HS-27A (cell line): ENCODE measurements at regions not wholly inside any gene's neighbourhood (a gene's known extent, or its start where the extent isn't known, plus 50 kb on each side); places are given as distances from the start of the nearest gene placed in this dataset.

Experiments used
- DNase-seq: peaks from one replicate; pipeline ENCODE4 v3.0.0-alpha.2; 2012; ENCODE audit warnings: low read depth, missing footprints

GRCh38 chr11:119906376-119906775 is 177.4 kb upstream of the NECTIN1 start:
- DNase-seq: no peak

- no peak for DNase-seq
Measured at GRCh38 chr11:119905162-119905561, 176.2 kb upstream of the NECTIN1 start.

GRCh38 chr11:119904531-119905035 is 175.6 kb upstream of the NECTIN1 start:
- DNase-seq: no peak

GRCh38 chr11:119903821-119904220 is 174.8 kb upstream of the NECTIN1 start:
- DNase-seq: no peak

- DNase-seq: no peak
Measured at GRCh38 chr11:119903389-119903788, 174.4 kb upstream of the NECTIN1 start.

- DNase-seq: no peak
Measured at GRCh38 chr11:119902656-119903231, 173.7 kb upstream of the NECTIN1 start.

- no peak for DNase-seq
Measured at GRCh38 chr11:119901657-119902577, 172.9 kb upstream of the NECTIN1 start.

- DNase-seq: no peak
Measured at GRCh38 chr11:119899997-119900396, 171.0 kb upstream of the NECTIN1 start.

GRCh38 chr11:119897576-119897975 is 168.6 kb upstream of the NECTIN1 start:
- DNase-seq: no peak

- DNase-seq: no peak
Measured at GRCh38 chr11:119897046-119897440, 168.0 kb upstream of the NECTIN1 start.

GRCh38 chr11:119896387-119897045 is 167.5 kb upstream of the NECTIN1 start:
- no peak for DNase-seq

- DNase-seq: no peak
Measured at GRCh38 chr11:119895981-119896380, 167.0 kb upstream of the NECTIN1 start.

GRCh38 chr11:119894916-119895315 is 165.9 kb upstream of the NECTIN1 start:
- DNase-seq: no peak

- no peak for DNase-seq
Measured at GRCh38 chr11:119892311-119892808, 163.4 kb upstream of the NECTIN1 start.

GRCh38 chr11:119891055-119891768 is 162.2 kb upstream of the NECTIN1 start:
- no peak for DNase-seq

GRCh38 chr11:119890466-119890865 is 161.5 kb upstream of the NECTIN1 start:
- no peak for DNase-seq

GRCh38 chr11:119889728-119890280 is 160.8 kb upstream of the NECTIN1 start:
- no peak for DNase-seq

- no peak for DNase-seq
Measured at GRCh38 chr11:119889111-119889510, 160.1 kb upstream of the NECTIN1 start.

GRCh38 chr11:119888119-119888518 is 159.1 kb upstream of the NECTIN1 start:
- no peak for DNase-seq

- DNase-seq: no peak
Measured at GRCh38 chr11:119886667-119887230, 157.7 kb upstream of the NECTIN1 start.

GRCh38 chr11:119885861-119886567 is 157.0 kb upstream of the NECTIN1 start:
- DNase-seq: no peak
